ENCODE measurements at regions not wholly inside any gene's neighbourhood (a gene's known extent, or its start where the extent isn't known, plus 50 kb on each side); places are given as distances from the start of the nearest gene placed in this dataset.
"Not testable (repeated sequence)": the region's sequence is repeated elsewhere in the genome, so short reads cannot be mapped to it uniquely, and the experiment has no call there.

DNA sequence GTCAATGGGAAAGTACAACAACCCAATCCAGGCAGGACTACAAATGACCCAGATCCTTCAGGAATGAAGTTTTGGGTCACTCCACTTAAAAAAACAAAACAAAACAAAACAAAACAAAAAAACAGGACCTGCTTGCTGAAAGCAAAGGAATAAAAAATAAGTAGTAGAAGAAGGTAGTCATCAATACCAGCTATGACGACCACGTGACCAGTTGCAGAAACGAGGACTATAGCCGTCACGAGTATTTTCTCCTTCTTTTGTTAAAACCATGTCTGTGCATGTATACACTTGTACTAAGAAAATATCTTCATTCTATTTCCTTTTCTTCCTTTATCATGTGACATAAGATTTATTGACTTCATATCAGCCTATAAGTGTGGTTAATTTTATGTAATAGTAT lies 308.4 kb upstream of the DEFB112 start:
- FAIRE-seq: no peak

DNA sequence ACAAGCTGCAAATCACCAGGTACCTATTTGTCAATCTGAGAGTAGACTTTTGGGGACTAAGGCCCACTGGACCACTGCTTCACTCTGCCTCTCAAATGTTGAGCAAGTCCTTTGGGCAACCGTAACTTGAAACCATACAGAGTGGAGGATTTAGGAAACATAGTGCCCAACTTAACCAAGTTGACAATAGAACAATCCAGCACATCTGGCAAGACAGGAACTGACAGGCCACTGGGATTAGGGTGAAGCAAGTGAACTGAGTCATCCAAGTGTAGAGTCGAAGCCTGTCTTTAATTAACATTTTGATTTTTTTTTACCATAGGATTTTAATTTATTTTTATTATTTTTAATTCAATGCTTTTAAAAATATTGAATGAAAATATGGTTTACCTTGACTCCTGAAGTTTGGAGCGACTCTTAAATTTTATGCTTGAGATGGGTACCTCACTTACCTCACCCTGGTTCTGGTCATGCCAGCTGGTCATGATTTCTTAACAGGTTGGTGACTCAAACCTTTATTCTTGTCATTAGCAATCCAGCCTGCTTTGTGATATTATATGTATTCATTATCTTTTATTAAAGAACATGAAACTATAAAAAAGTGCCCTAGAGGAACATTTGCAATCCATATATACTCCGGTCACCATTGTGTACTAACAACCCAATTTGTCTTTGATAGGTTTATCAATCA lies 312.1 kb upstream of the DEFB112 start:
- FAIRE-seq: no peak

DNA sequence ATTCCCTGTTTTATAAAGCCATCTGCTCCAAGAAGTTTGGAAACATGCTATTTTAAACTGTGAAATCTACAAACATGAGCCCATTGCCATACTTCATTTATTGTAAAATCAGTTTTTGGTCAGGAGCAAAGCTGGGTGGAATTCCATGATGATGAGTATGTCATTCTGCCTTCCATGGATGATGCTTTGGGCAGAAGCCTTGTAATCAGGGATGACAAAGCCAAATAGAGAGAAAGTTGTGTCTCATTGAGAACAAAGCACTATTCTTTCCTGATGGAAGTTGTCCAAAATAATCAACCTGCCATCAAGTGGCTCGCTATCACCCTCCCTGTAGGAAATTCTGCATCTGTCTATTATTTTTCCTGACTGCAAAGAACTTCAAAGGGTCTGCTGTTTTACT lies 313.0 kb upstream of the DEFB112 start:
- no peak for FAIRE-seq

DNA sequence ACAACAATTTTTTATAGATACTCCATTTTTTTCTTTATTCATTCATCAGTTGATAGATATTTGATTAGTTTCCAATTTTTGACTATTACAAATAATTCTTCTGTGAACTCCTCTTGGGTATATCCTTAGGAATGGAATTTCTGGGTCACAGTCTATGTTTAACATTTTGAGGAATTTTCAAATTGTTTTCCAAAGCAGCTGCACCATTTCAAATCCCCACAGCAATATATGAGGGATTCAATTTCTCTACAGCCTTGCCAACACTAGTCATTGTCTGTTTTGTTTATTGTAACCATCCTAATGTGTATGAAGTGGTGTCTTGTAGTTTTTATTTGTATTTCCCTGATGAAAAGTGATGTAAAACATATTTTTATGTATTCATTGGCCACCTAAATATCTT lies 320.3 kb upstream of the DEFB112 start:
- FAIRE-seq: no peak

DNA sequence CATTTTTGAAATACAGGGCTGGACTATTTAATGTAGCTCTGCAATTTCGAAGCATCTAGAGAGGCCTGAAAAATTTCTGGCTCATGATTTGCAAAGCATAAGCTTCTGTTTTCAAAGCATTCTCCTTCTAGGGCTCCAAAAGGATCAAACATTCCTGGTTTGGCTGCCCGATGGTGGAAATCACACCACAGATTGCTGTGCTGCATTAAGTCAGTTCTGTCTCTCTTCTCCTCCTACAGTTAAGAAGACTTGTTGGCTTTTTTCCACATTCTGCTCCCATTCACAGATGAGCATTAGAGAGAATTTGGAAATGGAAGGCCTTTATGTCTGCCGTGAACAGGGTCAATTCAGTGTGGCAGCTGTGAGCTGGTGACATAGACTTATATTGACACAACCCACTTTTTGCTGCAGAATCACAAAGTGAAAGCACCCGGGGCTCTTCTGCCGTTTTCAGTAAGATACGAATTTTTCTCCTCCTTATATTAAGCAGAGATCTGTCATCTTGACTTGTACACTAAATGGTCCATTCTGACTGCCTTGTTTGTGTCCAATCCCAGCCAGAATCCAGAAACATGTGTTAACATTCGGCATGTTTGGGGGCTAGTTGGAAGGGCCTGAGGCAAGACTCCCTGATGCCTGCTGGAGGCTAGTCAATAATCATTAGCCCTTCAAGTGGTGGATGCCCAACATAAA lies 330.8 kb upstream of the DEFB112 start:
- FAIRE-seq: no peak

DNA sequence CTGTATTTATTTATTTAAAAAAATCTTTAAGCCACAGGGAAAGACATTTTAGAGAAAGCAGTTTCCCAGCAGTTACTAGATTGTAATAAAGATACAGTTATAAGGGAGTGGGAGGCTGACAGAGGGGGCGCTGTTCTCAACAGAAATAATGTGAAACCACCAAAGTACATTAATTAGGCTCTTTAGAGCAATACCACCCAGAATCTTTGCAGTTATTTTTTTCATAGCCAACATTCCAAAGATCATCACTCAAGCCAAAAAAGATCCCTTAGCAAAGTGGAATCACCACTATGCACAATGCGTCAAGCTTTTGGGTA lies 331.3 kb upstream of the DEFB112 start:
- FAIRE-seq: no peak

DNA sequence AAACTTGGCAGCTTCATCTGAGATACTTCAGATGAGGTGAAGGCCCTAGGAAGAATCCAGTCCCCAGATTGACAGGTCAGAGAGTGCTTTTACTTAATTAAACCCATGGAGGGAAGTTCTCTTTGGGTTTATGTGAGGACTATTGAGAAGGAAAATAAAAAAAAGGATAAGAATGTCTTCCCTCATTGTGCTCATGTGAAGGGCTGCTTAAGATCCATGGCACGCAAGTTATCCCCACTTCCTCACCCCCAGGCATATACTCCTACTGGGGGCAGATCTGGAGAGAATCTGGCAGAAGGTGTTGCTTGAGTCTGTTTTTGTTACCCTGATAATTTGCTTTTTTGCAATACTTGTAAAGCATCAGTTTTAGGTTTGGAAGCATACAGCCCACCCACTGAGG lies 322.9 kb upstream of the TFAP2D start:
- no peak for FAIRE-seq

DNA sequence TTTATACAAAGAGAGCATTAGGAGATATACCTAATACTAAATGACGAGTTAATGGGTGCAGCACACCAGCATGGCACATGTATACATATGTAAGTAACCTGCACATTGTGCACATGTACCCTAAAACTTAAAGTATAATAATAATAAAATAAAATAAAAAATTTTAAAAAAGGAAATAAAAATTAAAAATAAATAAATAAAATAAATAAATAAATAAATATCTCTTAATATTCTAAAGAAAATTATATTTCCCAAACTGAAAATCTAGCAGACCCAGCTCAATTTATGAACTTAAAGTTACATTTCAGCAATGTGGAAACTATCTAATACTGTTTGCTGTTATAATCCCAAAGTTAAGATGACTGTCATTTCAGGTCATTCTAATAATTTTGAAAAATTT lies 319.2 kb upstream of the TFAP2D start:
- FAIRE-seq: peak; percentile 84

DNA sequence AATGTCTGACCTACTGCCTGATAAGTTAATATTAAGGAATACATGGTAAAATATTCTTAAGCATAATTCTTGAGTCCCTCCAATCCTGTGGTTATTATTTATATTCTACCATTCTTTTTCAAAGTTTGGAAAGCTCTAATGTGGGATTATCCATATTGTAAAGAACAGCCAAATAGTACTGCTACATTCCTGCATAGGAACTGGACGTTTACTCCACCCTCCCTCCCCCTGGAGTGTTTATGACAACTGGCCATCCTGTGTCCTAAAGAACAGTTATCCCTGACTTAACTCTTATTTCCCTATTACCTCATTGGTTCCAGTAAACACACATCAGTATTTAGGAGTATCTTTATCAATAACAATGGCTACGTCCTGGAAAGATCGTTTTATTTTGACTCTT lies 308.7 kb upstream of the TFAP2D start:
- no peak for FAIRE-seq

DNA sequence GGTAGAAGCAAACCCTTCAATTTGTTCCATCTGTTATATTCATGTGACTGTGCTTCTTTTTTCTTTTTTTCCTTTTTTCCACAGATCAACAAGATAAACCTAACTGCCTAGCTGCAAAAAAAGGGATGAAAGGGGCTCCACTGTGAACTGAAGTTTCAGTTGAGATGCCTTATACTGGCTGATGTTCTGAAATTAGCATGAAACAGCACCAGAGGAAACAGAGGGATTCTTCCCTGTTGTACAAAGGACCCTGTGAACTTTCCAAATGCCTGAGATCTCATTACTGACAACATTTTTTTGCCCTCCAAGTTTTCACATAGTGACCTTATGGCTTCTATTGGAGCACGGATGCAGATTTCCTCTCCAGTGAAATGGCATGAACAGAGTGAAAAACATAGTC lies 302.7 kb upstream of the TFAP2D start:
- FAIRE-seq: no peak

DNA sequence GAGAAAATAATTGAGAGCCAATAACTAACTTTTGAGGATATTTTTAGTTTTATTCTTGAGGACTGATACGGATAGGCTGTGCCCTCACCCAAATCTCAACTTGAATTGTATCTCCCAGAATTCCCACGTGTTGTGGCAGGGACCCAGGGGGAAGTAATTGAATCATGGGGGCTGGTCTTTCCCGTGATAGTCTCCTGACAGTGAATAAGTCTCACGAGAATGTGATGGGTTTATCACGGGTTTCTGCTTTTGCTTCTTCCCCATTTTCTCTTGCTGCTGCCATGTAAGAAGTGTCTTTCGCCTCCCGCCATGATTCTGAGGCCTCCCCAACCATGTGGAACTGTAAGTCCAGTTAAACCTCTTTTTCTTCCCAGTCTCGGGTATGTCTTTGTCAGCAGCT lies 292.3 kb upstream of the TFAP2D start:
- not testable (repeated sequence) for FAIRE-seq

DNA sequence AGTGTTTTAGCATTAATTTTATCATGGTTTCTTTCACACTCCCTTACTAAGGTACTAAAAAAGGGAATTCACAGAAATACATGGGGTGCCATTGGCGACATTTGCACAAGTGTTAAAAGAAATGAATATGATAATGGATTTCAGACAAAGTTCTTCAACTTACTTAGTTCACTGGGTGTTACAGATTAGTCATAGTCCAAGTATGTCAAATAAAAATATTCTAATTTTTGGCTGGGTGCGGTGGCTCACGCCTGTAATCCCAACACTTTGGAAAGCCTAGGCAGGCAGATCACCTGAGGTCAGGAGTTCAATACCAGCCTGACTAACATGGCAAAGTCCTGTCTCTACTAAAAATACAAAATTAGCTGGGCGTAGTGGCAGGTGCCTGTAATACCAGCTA lies 286.1 kb upstream of the TFAP2D start:
- FAIRE-seq: no peak

DNA sequence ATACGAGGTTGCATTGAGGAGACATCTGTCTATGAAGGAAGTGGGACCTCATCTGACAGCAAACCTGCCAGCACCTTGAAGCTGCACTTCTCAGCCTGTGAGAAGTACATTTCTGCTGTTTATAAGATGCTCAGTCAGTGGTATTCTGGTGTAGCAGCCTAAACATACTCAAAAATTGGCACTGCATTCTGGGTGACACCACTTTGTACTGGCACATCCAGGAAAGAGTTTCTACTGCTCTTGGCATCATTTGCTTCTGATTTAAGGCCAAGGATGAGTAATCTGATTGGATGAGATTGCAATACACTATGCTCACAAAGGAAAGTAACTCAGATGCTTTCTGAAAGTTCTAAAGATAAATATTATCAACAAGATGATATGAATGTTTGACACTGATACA lies 275.4 kb upstream of the TFAP2D start:
- no peak for FAIRE-seq

DNA sequence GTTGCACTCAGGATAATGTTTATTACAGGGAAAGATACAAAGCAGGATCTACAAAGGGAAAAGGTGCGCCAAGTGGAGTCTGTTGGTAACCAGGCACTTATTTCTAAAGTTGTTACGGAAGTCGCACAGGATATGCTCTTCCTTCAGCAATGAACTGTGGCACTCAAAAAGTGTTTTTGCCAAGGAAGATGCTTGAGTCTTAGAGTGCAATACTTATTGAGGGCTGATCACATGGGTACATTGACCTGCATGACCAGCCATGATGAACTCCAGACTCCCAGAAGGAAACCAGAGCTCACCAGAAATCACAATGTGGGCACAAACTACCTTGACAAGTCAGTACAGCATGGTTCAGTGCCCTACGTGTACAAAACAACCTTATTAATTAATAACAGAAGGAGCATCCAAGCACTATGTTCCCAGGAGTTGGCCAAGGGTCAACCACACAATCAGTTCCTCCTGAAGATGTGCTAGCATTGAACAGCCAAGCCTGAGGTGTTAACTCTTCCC lies 270.7 kb upstream of the TFAP2D start:
- no peak for FAIRE-seq

DNA sequence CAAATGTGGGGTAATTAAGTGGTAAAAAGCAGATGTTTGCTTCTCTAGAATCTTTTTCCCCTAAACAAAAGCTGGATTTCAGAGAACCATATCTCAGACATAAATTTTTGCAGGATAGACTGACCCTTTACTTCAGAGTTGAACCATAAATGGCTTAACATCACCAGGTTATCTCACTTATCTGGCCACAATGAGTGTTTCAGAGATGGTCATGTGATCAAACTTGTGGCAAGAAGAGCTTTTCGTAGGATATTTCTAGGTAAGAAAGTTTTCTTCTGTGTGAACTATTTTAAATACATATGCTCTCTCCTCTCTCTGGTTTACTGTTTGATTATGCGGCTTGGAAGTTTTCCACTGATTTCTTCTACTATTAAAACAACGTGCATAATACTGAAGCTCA lies 270.2 kb upstream of the TFAP2D start:
- FAIRE-seq: no peak

DNA sequence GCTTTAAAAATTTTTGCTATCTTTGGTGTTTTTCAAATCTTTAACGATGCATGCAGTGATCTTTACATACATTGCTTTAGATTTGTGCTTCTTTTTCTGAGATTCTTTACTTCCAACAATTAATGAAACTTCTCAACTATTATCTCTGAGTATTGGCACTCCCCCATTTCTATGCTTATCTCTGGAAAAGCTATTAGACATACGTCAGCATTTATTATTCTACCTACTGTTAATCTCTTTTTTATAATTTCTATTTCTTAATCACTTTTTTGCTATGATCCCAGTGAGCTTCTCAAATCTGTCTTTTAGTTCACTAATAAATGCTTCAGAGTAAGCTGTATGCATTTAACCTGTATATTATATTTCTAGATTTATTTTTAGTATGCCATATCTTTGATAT lies 264.2 kb upstream of the TFAP2D start:
- FAIRE-seq: no peak

DNA sequence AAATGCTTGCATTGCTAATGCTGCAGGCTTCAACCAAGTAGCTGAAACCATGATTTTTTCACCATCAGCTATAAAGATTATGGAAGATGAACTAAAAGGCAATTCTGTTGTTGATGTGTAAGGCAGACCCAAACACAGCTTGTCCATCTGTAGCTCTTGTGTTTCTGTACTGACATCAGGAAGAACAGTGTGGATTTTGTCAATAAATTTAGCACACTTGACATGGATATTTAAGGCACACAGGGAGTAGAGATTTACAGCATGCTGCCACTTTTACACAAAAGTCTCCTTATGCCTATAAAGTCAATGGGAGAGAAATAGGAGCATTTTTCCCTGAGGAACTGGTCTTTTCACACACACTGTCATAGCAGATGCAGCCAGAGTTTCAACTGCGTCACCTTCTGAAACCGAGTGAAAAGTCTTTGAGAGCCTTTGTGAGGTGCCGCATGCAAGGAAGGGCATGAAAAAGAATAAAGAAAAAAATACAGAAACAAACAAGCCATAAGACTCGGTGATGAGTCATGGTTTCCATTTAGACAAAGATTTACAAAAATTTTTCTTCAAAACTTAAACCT lies 261.4 kb upstream of the TFAP2D start:
- FAIRE-seq: no peak

DNA sequence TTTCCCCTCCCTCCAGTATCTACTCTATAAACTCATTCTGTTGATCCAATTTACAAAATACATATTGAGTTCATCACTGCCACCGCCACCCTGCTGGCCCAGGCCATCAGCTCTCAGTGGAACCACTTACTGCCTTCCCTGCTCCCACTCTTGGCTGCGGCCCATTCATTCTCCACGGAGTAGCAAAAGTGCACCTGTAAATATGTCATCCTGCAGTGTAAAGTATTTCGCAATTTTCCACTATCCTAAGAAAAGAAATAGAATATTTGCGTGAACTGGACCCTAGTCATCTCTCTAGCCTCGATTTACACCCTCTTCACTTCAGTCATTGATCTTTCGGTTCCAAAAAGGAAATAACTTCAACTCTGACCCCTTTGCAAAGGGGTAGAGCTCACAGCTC lies 258.3 kb upstream of the TFAP2D start:
- FAIRE-seq: no peak

DNA sequence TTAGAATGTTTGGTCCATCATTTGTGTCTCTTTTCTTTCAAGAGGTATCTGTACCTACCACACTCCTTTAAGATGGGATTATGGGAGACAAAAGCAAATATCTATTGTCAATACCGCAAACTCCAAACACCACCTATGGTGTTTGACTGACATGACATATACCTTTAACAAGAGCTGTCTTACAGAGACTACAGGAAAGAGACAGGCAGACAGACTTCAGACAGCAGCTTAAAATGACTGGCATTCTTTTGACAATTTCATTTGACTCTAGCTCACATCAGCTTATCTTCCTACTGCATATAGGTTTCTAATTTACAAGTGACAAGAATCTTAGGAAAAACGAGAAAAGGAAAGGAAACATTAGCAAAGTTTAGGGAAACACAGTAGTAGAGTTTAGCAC lies 256.0 kb upstream of the TFAP2D start:
- no peak for FAIRE-seq

DNA sequence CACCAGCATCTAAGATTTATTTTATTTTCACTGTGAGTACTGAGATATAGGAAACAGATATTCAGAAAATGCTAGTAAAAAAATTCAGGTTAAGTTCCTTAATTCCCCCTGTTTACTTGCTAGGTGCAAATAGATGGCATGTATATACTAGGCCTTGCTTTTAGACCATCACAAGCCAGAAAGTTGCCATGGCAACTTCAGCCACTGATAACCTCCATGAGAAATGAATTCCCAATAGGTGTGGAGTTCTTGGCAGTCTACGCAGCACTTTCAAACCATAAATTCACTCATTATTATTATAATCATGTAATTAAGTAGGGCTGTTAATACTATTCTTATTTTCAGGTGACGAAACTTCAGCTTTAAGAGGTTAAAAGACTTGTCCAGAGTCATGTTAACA lies 251.6 kb upstream of the TFAP2D start:
- FAIRE-seq: no peak

DNA sequence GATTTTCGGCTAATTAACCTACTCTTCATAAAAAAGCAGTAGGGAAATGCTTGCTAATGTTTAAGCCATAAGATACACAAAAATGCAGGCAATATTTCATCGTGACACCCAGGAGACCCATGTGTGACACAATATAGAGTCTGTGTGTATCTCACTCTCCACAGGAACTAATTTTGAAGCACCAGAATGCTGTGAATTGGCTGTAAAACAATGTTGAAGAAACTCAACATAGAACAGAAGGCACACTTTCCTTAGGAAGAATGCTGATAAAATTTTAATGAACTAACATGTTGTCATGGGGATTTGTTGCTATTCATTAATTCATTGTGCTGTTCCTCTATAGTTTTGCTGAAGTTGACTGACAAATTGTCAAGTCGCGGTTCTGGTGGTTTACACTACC lies 249.4 kb upstream of the TFAP2D start:
- FAIRE-seq: no peak

DNA sequence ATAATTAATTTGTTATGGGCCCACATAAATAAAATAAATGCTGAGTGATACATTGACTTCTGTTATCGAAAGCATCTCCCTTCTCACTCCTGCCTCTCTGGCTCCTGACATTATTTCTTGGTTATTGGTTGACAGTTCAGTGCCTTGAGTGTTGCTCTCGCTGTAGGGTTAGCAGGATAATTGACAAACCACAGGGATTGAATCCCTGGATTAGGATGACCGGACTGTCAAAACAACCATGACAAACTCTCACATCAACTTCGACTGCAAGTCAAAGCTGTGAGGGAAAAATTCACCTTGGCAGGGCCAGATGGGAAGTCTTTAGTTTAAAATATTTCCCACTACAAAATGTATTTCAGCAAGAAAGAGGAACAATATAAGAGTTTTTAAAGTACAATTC lies 245.4 kb upstream of the TFAP2D start:
- FAIRE-seq: no peak

DNA sequence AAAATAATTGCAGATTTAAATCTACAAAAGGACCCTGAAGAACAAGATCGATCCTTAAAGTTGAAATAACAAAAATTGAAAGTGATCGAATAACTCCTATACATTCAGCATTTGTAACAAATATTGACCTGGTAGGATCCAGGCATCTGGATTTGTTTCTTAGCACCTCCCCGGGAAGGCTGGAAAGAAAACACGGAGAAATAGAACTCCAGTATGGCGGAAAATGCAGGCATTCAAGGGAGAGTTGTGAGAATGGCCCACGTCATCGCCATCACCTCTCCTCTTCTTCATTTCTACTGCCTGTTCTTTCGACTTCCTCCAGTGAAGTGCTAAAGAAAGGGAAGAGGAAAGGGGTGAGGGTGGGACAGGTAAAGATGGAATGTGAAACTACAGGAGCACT lies 242.3 kb upstream of the TFAP2D start:
- no peak for FAIRE-seq

DNA sequence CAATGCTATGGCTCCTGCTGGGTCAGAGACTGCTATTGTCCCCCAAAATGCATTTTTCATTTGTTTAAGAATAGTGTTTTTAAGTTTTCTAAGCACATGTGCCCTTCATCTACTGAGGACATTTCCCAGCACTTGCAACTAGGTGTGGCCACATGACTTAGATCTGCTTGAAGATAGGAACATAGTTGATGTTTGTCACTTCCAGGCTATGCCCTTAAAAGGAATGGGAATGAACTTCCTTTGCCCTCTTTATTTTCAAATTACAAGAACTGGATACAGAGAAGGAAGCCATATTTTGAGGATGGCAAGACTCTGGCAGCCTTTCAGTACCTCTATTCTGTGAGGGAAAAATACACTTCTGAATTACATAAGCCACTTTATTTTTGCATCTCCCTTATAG lies 203.0 kb upstream of the TFAP2D start:
- FAIRE-seq: no peak
